ENCODE measurements at regions not wholly inside any gene's neighbourhood (a gene's known extent, or its start where the extent isn't known, plus 50 kb on each side); places are given as distances from the start of the nearest gene placed in this dataset.

DNA sequence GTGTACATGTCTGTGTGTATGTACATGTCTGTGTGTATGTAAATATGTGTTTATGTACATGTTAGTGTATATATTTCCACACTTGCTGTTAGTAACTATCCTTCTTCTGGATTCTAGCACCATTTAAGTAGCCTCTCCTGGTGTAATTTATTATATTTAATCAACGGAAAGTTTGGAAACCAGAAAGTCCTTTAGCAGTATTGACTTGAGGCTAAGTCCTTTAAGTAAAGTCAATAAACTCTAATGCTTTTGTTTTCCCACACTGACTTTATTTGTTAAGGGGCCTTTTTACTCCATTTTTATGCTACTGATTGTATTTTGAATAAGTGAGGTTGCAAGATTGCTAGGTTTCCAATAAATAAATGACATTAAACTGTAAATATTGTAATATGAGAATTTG lies 876.4 kb upstream of the SEL1L start:
- Histone ChIP-seq H3K36me3 (ENCODE audit: control insufficient read depth in 2 of 2, extremely low read depth in 1 of 2, insufficient read depth in 2 of 2, low read length in 2 of 2) (no peaks in the 10 kb centered on the region), H3K27me3 (ENCODE audit: control insufficient read depth in 2 of 2, insufficient read depth in 2 of 2, low read length in 2 of 2) (no peaks in the 10 kb centered on the region), H3K27ac (ENCODE audit: insufficient read depth, low read depth, low read length) (no peak overlapping the region), H3K9me3 (replicated peaks; ENCODE audit: control insufficient read depth, insufficient read depth, low read length) (peaks cover 3% of the 10 kb centered on the region), H4K20me1 (replicated peaks; ENCODE audit: control insufficient read depth, extremely low read depth, insufficient read depth, low read length) (no peaks in the 10 kb centered on the region), H3K4me2 (ENCODE audit: insufficient read depth, low read length) (no peak overlapping the region), H3K79me2 (ENCODE audit: control insufficient read depth, insufficient read depth, low read length) (no peaks in the 10 kb centered on the region), H3K9ac (replicated peaks; ENCODE audit: extremely low read depth, insufficient read depth, low read length) (no peak overlapping the region), H3K4me1 (ENCODE audit: control insufficient read depth, extremely low read depth, insufficient read depth, low read length) (no peaks in the 10 kb centered on the region), H2AFZ (ENCODE audit: low read depth, low read length) (no peak overlapping the region), H3K4me3 (replicated peaks in 1 of 3; ENCODE audit: insufficient read depth in 1 of 3, low read depth in 1 of 3, low read length in 3 of 3) (no peak overlapping the region), H3K9me1 (replicated peaks; ENCODE audit: control insufficient read depth, extremely low read depth, insufficient read depth, low read length) (no peaks in the 10 kb centered on the region)
- POLR2A ChIA-PET = no interaction called here
- no peak for TF ChIP-seq GATA2 (IDR thresholded peaks at IDR 0.05; ENCODE audit: insufficient read depth, insufficient read length, low read depth, low read length)
- no peak for TF ChIP-seq EZH2 (IDR thresholded peaks at IDR 0.05; ENCODE audit: borderline replicate concordance, low read depth, low read length, severe bottlenecking)
- TF ChIP-seq FOS (IDR thresholded peaks at IDR 0.05; ENCODE audit: borderline replicate concordance, insufficient read depth, low read length) = no peak
- TF ChIP-seq, protein P1, sequence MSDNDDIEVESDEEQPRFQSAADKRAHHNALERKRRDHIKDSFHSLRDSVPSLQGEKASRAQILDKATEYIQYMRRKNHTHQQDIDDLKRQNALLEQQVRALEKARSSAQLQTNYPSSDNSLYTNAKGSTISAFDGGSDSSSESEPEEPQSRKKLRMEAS (IDR thresholded peaks at IDR 0.05; ENCODE audit: insufficient read depth, insufficient read length) = no peak
- TF ChIP-seq MYC (IDR thresholded peaks at IDR 0.05; ENCODE audit: low read depth, low read length) = no peak
- no TSS peak for BruUV-seq (replicated peaks)
- CTCF ChIA-PET = no interaction called here
- DNase-seq (ENCODE audit: low read depth, low spot score) (no peak), FAIRE-seq (no peak)
- intact Hi-C loops (cut with micrococcal nuclease) = no loop called here
- dilution Hi-C loops (cut with MboI; ENCODE audit: extremely low pct_ligation_motif_present, low sequenced_read_pairs) = no loop called here

DNA sequence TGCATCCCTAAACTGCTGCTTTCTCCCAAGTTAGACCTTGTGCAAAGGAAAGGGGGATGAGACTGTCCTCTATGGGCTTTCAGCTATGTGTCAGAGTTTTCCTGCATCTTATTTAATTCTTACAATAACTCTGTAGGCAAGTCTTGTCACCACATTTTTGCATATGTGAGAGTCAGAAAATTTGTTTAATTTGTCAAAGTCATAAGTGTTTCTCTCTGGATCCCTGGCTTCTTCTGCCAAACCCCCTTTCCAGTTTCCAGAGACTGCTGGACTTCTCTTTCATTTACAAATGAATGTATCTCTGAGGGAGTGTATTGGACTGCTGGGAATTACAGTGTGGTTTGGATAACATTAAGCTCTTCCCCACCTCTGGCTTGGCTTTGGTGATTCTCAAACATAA lies 877.6 kb upstream of the SEL1L start:
- no peak overlapping the region for H3K4me2 ChIP-seq (ENCODE audit: insufficient read depth, low read length)
- intact Hi-C loops (cut with micrococcal nuclease) = no loop called here
- H3K4me3 ChIP-seq (replicated peaks in 1 of 3; ENCODE audit: insufficient read depth in 1 of 3, low read depth in 1 of 3, low read length in 3 of 3) = no peak overlapping the region
- ChIA-PET CTCF (no interaction called here), POLR2A (no interaction called here)
- dilution Hi-C loops (cut with MboI; ENCODE audit: extremely low pct_ligation_motif_present, low sequenced_read_pairs) = no loop called here
- H2AFZ ChIP-seq (ENCODE audit: low read depth, low read length) = no peak overlapping the region
- H3K4me1 ChIP-seq (ENCODE audit: control insufficient read depth, extremely low read depth, insufficient read depth, low read length) = no peaks in the 10 kb centered on the region
- H3K79me2 ChIP-seq (ENCODE audit: control insufficient read depth, insufficient read depth, low read length) = no peaks in the 10 kb centered on the region
- FAIRE-seq (no peak), DNase-seq (ENCODE audit: low read depth, low spot score) (no peak)
- no peaks in the 10 kb centered on the region for H3K9me1 ChIP-seq (replicated peaks; ENCODE audit: control insufficient read depth, extremely low read depth, insufficient read depth, low read length)
- BruUV-seq (replicated peaks) = no TSS peak
- no peak for TF ChIP-seq JUN (IDR thresholded peaks at IDR 0.05; ENCODE audit: borderline replicate concordance, insufficient read depth, insufficient read length, low read depth)
- TF ChIP-seq POLR2A (IDR thresholded peaks at IDR 0.05; ENCODE audit: low read depth, low read length) = no peak
- TF ChIP-seq FOS (IDR thresholded peaks at IDR 0.05; ENCODE audit: borderline replicate concordance, insufficient read depth, low read length) = no peak
- TF ChIP-seq GATA2 (IDR thresholded peaks at IDR 0.05; ENCODE audit: insufficient read depth, insufficient read length, low read depth, low read length) = no peak
- TF ChIP-seq, protein P1 (IDR thresholded peaks at IDR 0.05; ENCODE audit: insufficient read depth, insufficient read length) = no peak
- no peak for TF ChIP-seq POLR2AphosphoS5 (IDR thresholded peaks at IDR 0.05; ENCODE audit: insufficient read depth, low read depth, low read length)
- TF ChIP-seq, protein P2, sequence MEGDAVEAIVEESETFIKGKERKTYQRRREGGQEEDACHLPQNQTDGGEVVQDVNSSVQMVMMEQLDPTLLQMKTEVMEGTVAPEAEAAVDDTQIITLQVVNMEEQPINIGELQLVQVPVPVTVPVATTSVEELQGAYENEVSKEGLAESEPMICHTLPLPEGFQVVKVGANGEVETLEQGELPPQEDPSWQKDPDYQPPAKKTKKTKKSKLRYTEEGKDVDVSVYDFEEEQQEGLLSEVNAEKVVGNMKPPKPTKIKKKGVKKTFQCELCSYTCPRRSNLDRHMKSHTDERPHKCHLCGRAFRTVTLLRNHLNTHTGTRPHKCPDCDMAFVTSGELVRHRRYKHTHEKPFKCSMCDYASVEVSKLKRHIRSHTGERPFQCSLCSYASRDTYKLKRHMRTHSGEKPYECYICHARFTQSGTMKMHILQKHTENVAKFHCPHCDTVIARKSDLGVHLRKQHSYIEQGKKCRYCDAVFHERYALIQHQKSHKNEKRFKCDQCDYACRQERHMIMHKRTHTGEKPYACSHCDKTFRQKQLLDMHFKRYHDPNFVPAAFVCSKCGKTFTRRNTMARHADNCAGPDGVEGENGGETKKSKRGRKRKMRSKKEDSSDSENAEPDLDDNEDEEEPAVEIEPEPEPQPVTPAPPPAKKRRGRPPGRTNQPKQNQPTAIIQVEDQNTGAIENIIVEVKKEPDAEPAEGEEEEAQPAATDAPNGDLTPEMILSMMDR (IDR thresholded peaks at IDR 0.05; ENCODE audit: extremely low read depth in 1 of 2, insufficient read depth in 1 of 2, low read depth in 1 of 2, low read length in 2 of 2) = no peak
- TF ChIP-seq MYC (IDR thresholded peaks at IDR 0.05; ENCODE audit: low read depth, low read length) = no peak
- TF ChIP-seq EZH2 (IDR thresholded peaks at IDR 0.05; ENCODE audit: borderline replicate concordance, low read depth, low read length, severe bottlenecking) = no peak
- no peaks in the 10 kb centered on the region for H4K20me1 ChIP-seq (replicated peaks; ENCODE audit: control insufficient read depth, extremely low read depth, insufficient read depth, low read length)
- H3K27me3 ChIP-seq (ENCODE audit: control insufficient read depth in 2 of 2, insufficient read depth in 2 of 2, low read length in 2 of 2) = no peaks in the 10 kb centered on the region
- H3K36me3 ChIP-seq (ENCODE audit: control insufficient read depth in 2 of 2, extremely low read depth in 1 of 2, insufficient read depth in 2 of 2, low read length in 2 of 2) = no peaks in the 10 kb centered on the region
- no peak overlapping the region for H3K27ac ChIP-seq (ENCODE audit: insufficient read depth, low read depth, low read length)
- H3K9me3 ChIP-seq (replicated peaks; ENCODE audit: control insufficient read depth, insufficient read depth, low read length) = peaks cover 3% of the 10 kb centered on the region
- H3K9ac ChIP-seq (replicated peaks; ENCODE audit: extremely low read depth, insufficient read depth, low read length) = no peak overlapping the region
